ENCODE measurements at regions not wholly inside any gene's neighbourhood (a gene's known extent, or its start where the extent isn't known, plus 50 kb on each side); places are given as distances from the start of the nearest gene placed in this dataset.

GRCh38 chr4:180542445-180543100, 1700.6 kb upstream of the TENM3 start:
- Histone ChIP-seq H3K27me3 (ENCODE audit: control insufficient read depth in 1 of 2, insufficient read depth in 2 of 2, low read length in 2 of 2) (no peaks in the 10 kb centered on the region), H3K9ac (ENCODE audit: low read depth in 1 of 2, low read length in 2 of 2) (no peak overlapping the region), H3K27ac (ENCODE audit: low read depth, low read length) (no peak overlapping the region), H3K9me3 (ENCODE audit: control insufficient read depth in 1 of 2, low read length in 2 of 2) (no peaks in the 10 kb centered on the region), H3K4me1 (ENCODE audit: control insufficient read depth in 1 of 2, insufficient read depth in 2 of 2, low read length in 2 of 2) (no peaks in the 10 kb centered on the region), H3K36me3 (ENCODE audit: control insufficient read depth in 1 of 2, insufficient read depth in 2 of 2, low read length in 2 of 2) (no peaks in the 10 kb centered on the region), H3K4me3 (ENCODE audit: low read depth in 1 of 2, low read length in 2 of 2) (no peak overlapping the region)

GRCh38 chr4:180550106-180550505, 1693.1 kb upstream of the TENM3 start:
- Histone ChIP-seq H3K9me3 (ENCODE audit: control insufficient read depth in 1 of 2, low read length in 2 of 2) (no peaks in the 10 kb centered on the region), H3K4me3 (ENCODE audit: low read depth in 1 of 2, low read length in 2 of 2) (no peak overlapping the region), H3K4me1 (ENCODE audit: control insufficient read depth in 1 of 2, insufficient read depth in 2 of 2, low read length in 2 of 2) (no peaks in the 10 kb centered on the region), H3K36me3 (ENCODE audit: control insufficient read depth in 1 of 2, insufficient read depth in 2 of 2, low read length in 2 of 2) (no peaks in the 10 kb centered on the region), H3K27ac (ENCODE audit: low read depth, low read length) (no peak overlapping the region), H3K27me3 (ENCODE audit: control insufficient read depth in 1 of 2, insufficient read depth in 2 of 2, low read length in 2 of 2) (no peaks in the 10 kb centered on the region), H3K9ac (ENCODE audit: low read depth in 1 of 2, low read length in 2 of 2) (no peak overlapping the region)

DNA sequence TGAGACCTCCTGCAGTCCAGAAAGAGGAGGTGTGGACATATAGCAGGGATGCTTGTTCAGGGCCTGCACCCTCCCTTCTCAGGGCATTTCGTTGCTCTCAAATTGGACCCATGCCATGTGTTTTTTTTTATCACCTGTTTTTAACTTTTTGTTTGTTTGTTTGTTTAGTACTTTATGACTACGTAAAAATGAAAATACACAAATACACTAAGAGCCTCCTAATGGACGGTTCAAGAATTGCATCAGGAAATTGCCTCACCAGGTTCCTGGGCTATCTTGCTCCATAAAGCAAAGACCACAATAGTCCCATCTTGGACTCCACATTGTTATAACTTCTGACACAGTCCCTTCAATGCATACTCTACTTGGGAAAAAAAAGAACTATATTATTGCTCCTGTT, 1685.9 kb upstream of the TENM3 start:
- no peak overlapping the region for H3K4me3 ChIP-seq (ENCODE audit: low read depth in 1 of 2, low read length in 2 of 2)
- H3K4me1 ChIP-seq (ENCODE audit: control insufficient read depth in 1 of 2, insufficient read depth in 2 of 2, low read length in 2 of 2) = no peaks in the 10 kb centered on the region
- H3K27me3 ChIP-seq (ENCODE audit: control insufficient read depth in 1 of 2, insufficient read depth in 2 of 2, low read length in 2 of 2) = no peaks in the 10 kb centered on the region
- H3K9ac ChIP-seq (ENCODE audit: low read depth in 1 of 2, low read length in 2 of 2) = no peak overlapping the region
- no peak overlapping the region for H3K27ac ChIP-seq (ENCODE audit: low read depth, low read length)
- no peaks in the 10 kb centered on the region for H3K36me3 ChIP-seq (ENCODE audit: control insufficient read depth in 1 of 2, insufficient read depth in 2 of 2, low read length in 2 of 2)
- H3K9me3 ChIP-seq (ENCODE audit: control insufficient read depth in 1 of 2, low read length in 2 of 2) = no peaks in the 10 kb centered on the region

DNA sequence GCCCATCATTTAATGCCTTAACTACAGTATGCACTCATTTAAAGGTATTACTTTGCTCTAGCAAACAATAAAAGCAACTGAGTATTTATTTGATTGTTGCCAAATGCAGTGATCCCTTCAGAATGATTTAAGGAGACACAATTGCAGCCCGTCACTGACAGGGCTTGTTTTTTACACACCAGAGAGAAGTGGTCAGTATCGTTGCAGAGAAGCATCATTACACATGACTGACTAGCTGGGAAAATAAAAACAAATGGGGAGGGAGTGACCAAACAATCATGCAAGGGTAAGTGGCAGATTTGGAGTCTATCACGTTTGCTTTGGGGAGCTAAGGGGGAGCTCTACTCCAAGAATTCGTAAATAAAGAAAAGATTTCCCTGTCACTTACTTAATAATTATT, 1685.3 kb upstream of the TENM3 start:
- H3K36me3 ChIP-seq (ENCODE audit: control insufficient read depth in 1 of 2, insufficient read depth in 2 of 2, low read length in 2 of 2) = no peaks in the 10 kb centered on the region
- no peaks in the 10 kb centered on the region for H3K9me3 ChIP-seq (ENCODE audit: control insufficient read depth in 1 of 2, low read length in 2 of 2)
- H3K27ac ChIP-seq (ENCODE audit: low read depth, low read length) = no peak overlapping the region
- no peaks in the 10 kb centered on the region for H3K4me1 ChIP-seq (ENCODE audit: control insufficient read depth in 1 of 2, insufficient read depth in 2 of 2, low read length in 2 of 2)
- H3K9ac ChIP-seq (ENCODE audit: low read depth in 1 of 2, low read length in 2 of 2) = no peak overlapping the region
- no peak overlapping the region for H3K4me3 ChIP-seq (ENCODE audit: low read depth in 1 of 2, low read length in 2 of 2)
- no peaks in the 10 kb centered on the region for H3K27me3 ChIP-seq (ENCODE audit: control insufficient read depth in 1 of 2, insufficient read depth in 2 of 2, low read length in 2 of 2)

DNA sequence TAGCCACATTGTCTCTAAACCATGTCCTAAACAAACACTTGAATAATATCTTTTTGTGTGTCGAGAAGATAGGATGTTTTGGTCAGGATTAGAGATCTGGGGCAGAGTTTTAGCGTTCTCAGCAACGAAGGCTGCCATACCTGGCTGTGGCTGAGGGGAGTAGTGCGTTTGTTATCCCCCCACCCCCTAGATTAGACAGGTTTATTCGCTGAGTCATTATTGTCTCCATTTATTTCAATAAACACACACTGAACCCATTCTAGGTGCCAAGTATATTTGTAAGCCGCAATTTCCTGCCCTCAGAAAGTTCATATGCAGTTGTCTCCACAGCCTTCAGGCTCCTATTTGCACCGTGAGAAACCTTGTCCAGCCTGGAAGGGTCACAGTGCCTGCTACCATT, 1684.8 kb upstream of the TENM3 start:
- Histone ChIP-seq H3K9ac (ENCODE audit: low read depth in 1 of 2, low read length in 2 of 2) (no peak overlapping the region), H3K27me3 (ENCODE audit: control insufficient read depth in 1 of 2, insufficient read depth in 2 of 2, low read length in 2 of 2) (no peaks in the 10 kb centered on the region), H3K9me3 (ENCODE audit: control insufficient read depth in 1 of 2, low read length in 2 of 2) (no peaks in the 10 kb centered on the region), H3K4me1 (ENCODE audit: control insufficient read depth in 1 of 2, insufficient read depth in 2 of 2, low read length in 2 of 2) (no peaks in the 10 kb centered on the region), H3K27ac (ENCODE audit: low read depth, low read length) (no peak overlapping the region), H3K36me3 (ENCODE audit: control insufficient read depth in 1 of 2, insufficient read depth in 2 of 2, low read length in 2 of 2) (no peaks in the 10 kb centered on the region), H3K4me3 (ENCODE audit: low read depth in 1 of 2, low read length in 2 of 2) (no peak overlapping the region)

DNA sequence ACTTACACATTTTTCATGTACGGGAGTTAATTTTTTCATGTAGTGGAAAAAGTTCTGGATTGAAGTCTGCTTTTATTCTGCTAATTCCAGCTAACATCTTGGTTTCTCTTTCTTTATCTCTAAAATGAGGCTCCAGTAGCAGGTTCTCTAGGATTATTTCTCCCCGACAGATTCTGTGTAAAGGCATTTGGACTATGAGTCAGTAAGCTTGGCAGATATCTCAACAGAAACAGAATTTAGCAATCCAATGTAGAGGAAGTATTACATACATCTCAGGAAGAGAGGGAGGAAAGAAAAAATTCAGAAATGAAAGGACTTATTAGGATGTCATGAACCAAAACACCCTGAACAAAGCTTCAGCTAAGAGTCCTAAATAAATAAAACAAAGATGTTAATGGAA, 1682.3 kb upstream of the TENM3 start:
- Histone ChIP-seq H3K9me3 (ENCODE audit: control insufficient read depth in 1 of 2, low read length in 2 of 2) (peaks cover 0 to 3% of the 10 kb centered on the region in 2 donors), H3K4me3 (ENCODE audit: low read depth in 1 of 2, low read length in 2 of 2) (no peak overlapping the region), H3K4me1 (ENCODE audit: control insufficient read depth in 1 of 2, insufficient read depth in 2 of 2, low read length in 2 of 2) (no peaks in the 10 kb centered on the region), H3K27ac (ENCODE audit: low read depth, low read length) (no peak overlapping the region), H3K36me3 (ENCODE audit: control insufficient read depth in 1 of 2, insufficient read depth in 2 of 2, low read length in 2 of 2) (no peaks in the 10 kb centered on the region), H3K27me3 (ENCODE audit: control insufficient read depth in 1 of 2, insufficient read depth in 2 of 2, low read length in 2 of 2) (no peaks in the 10 kb centered on the region), H3K9ac (ENCODE audit: low read depth in 1 of 2, low read length in 2 of 2) (no peak overlapping the region)

GRCh38 chr4:180564026-180564425, 1679.2 kb upstream of the TENM3 start:
- no peaks in the 10 kb centered on the region for H3K27me3 ChIP-seq (ENCODE audit: control insufficient read depth in 1 of 2, insufficient read depth in 2 of 2, low read length in 2 of 2)
- no peaks in the 10 kb centered on the region for H3K4me1 ChIP-seq (ENCODE audit: control insufficient read depth in 1 of 2, insufficient read depth in 2 of 2, low read length in 2 of 2)
- no peaks in the 10 kb centered on the region for H3K36me3 ChIP-seq (ENCODE audit: control insufficient read depth in 1 of 2, insufficient read depth in 2 of 2, low read length in 2 of 2)
- peaks cover 0 to 13% of the 10 kb centered on the region in 2 donors for H3K9me3 ChIP-seq (ENCODE audit: control insufficient read depth in 1 of 2, low read length in 2 of 2)
- no peak overlapping the region for H3K4me3 ChIP-seq (ENCODE audit: low read depth in 1 of 2, low read length in 2 of 2)
- no peak overlapping the region for H3K9ac ChIP-seq (ENCODE audit: low read depth in 1 of 2, low read length in 2 of 2)
- no peak overlapping the region for H3K27ac ChIP-seq (ENCODE audit: low read depth, low read length)

DNA sequence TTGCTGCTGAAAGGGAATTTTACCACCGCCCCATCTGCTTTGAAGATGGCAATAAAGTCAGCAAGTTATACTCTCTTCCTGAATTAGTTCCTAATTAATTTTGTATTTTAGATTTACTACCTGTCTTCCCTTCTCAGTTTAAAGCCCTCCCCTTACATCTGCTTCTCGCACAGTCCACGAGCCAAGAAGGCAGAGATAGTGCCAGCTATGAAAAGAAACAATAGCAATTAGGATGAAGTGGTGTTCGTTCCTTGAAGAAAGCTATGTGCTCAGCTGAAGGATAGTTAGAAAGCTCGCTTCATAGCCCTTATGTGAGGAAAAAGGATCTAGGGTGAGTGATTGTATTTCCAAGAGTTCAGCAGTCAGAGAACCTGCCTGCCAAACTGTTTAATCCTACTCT, 1678.8 kb upstream of the TENM3 start:
- Histone ChIP-seq H3K36me3 (ENCODE audit: control insufficient read depth in 1 of 2, insufficient read depth in 2 of 2, low read length in 2 of 2) (no peaks in the 10 kb centered on the region), H3K4me1 (ENCODE audit: control insufficient read depth in 1 of 2, insufficient read depth in 2 of 2, low read length in 2 of 2) (no peaks in the 10 kb centered on the region), H3K27ac (ENCODE audit: low read depth, low read length) (no peak overlapping the region), H3K9ac (ENCODE audit: low read depth in 1 of 2, low read length in 2 of 2) (no peak overlapping the region), H3K4me3 (ENCODE audit: low read depth in 1 of 2, low read length in 2 of 2) (no peak overlapping the region), H3K9me3 (ENCODE audit: control insufficient read depth in 1 of 2, low read length in 2 of 2) (peaks cover 0 to 13% of the 10 kb centered on the region in 2 donors), H3K27me3 (ENCODE audit: control insufficient read depth in 1 of 2, insufficient read depth in 2 of 2, low read length in 2 of 2) (no peaks in the 10 kb centered on the region)

DNA sequence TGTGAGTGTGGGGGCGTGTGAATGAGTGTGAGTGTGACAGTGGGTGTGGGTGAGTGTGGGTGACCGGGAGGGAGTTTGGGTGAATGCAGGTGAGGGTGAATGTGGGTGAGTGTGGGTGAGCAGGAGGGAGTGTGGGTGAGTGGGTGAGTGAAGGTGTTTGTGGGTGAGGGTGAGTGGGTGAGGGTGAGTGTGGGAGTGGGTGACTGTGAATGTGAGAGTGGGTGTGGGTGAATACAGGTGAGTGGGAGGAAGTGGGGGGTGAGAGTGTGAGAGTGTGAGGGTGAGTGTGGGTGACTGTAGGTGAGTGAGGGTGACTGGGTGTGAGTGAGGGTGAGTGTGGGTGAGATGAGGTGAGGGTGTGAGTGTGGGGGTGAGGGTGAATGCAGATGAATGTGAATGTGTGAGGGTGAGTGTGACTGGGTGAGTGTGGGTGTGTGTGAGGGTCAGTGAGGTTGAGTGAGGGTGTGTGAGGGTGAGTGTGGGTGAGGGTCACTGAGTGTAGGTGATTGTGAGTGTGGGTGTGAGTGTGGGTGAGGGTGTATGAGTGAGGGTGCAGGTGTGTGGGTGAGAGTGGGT, 1677.3 kb upstream of the TENM3 start:
- H3K27ac ChIP-seq (ENCODE audit: low read depth, low read length) = no peak overlapping the region
- H3K4me3 ChIP-seq (ENCODE audit: low read depth in 1 of 2, low read length in 2 of 2) = no peak overlapping the region
- H3K9ac ChIP-seq (ENCODE audit: low read depth in 1 of 2, low read length in 2 of 2) = no peak overlapping the region
- no peaks in the 10 kb centered on the region for H3K27me3 ChIP-seq (ENCODE audit: control insufficient read depth in 1 of 2, insufficient read depth in 2 of 2, low read length in 2 of 2)
- H3K4me1 ChIP-seq (ENCODE audit: control insufficient read depth in 1 of 2, insufficient read depth in 2 of 2, low read length in 2 of 2) = no peaks in the 10 kb centered on the region
- H3K9me3 ChIP-seq (ENCODE audit: control insufficient read depth in 1 of 2, low read length in 2 of 2) = peaks cover 0 to 13% of the 10 kb centered on the region in 2 donors
- H3K36me3 ChIP-seq (ENCODE audit: control insufficient read depth in 1 of 2, insufficient read depth in 2 of 2, low read length in 2 of 2) = no peaks in the 10 kb centered on the region

- no peaks in the 10 kb centered on the region for H3K36me3 ChIP-seq (ENCODE audit: control insufficient read depth in 1 of 2, insufficient read depth in 2 of 2, low read length in 2 of 2)
- H3K4me1 ChIP-seq (ENCODE audit: control insufficient read depth in 1 of 2, insufficient read depth in 2 of 2, low read length in 2 of 2) = no peaks in the 10 kb centered on the region
- H3K4me3 ChIP-seq (ENCODE audit: low read depth in 1 of 2, low read length in 2 of 2) = no peak overlapping the region
- no peaks in the 10 kb centered on the region for H3K27me3 ChIP-seq (ENCODE audit: control insufficient read depth in 1 of 2, insufficient read depth in 2 of 2, low read length in 2 of 2)
- H3K27ac ChIP-seq (ENCODE audit: low read depth, low read length) = no peak overlapping the region
- H3K9me3 ChIP-seq (ENCODE audit: control insufficient read depth in 1 of 2, low read length in 2 of 2) = peaks cover 0 to 13% of the 10 kb centered on the region in 2 donors
- no peak overlapping the region for H3K9ac ChIP-seq (ENCODE audit: low read depth in 1 of 2, low read length in 2 of 2)
Observed at GRCh38 chr4:180566492-180566891, 1676.7 kb upstream of the TENM3 start.
